ENCODE measurements at regions not wholly inside any gene's neighbourhood (a gene's known extent, or its start where the extent isn't known, plus 50 kb on each side); places are given as distances from the start of the nearest gene placed in this dataset.

DNA sequence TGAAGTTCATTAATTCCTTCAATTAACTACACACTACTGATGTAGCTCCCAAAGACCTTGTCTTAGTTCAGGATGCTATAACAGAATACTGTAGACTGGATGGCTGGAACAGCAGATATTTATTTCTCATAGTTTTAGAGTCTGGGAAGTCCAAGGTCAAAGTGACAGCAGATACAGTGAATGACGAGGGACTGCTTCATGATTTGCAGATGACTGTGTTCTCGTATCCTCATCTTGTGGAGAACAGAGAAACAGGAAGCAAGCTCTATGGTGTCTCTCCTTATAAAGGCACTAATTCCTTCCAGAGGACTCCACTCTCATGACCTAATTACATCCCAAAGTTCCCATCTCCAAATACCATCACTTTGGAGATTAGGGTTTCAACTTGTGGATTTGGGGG lies 65.6 kb upstream of the MAP1B start:
- in situ Hi-C loops (cut with MboI), result no loop called here
- no peaks in the 10 kb centered on the region for H4K20me1 ChIP-seq (ENCODE audit: insufficient read depth)

DNA sequence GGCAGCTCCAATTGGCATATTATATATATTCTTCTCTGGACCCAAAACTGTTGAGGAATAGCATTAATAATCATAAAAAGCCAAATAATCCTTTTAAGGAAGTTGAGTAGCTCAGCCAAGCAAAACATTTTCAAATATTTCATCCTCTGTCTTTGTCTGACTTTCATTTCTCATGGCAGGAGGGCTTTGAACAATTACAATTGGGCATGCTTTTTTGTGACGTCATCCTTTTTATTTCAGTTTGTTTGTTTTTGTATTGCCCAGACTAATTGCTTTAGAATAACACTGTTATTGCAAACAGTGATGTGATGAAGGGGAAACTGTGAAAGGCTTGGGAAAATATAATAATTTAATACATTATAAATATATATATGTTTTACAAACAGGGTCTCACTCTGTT lies 65.2 kb upstream of the MAP1B start:
- Histone ChIP-seq H3K4me1 (ENCODE audit: insufficient read depth) (no peaks in the 10 kb centered on the region), H4K20me1 (ENCODE audit: insufficient read depth) (no peaks in the 10 kb centered on the region), H3K27ac (no peak overlapping the region), H3K4me2 (ENCODE audit: unreplicated experiment) (no peak overlapping the region), H3K9me2 (ENCODE audit: insufficient read depth) (no peaks in the 10 kb centered on the region), H3K36me3 (ENCODE audit: low read depth) (no peaks in the 10 kb centered on the region), H3K4me3 (no peak overlapping the region), H3K9me3 (ENCODE audit: low read depth) (no peaks in the 10 kb centered on the region), H3K27me3 (replicated peaks; ENCODE audit: insufficient read depth) (0 out of 2 replicates have a peak, but pooled peaks cover 8% of the 10 kb centered on the region), H3K9ac (no peak overlapping the region), H2AFZ (no peak overlapping the region), H3F3A (ENCODE audit: insufficient read depth) (no peaks in the 10 kb centered on the region), H3K79me2 (ENCODE audit: insufficient read depth) (no peaks in the 10 kb centered on the region)
- no peak for TF ChIP-seq EZH2 (IDR thresholded peaks at IDR 0.05; ENCODE audit: insufficient read depth, poor library complexity, severe bottlenecking)
- TF ChIP-seq EZH2phosphoT487 (IDR thresholded peaks at IDR 0.05; ENCODE audit: insufficient read depth, low read depth), result no peak
- DNase-seq, result no peak
- 0% methylated on average over 1 of the region's 1 CpG for WGBS, 2 experiments (ENCODE audit: low coverage in 1 of 2, low lambda C conversion rate in 2 of 2, missing lambda C conversion rate in 2 of 2)
- in situ Hi-C loops (cut with MboI), result no loop called here

More for the DNA sequence above, 65.6 kb upstream of the MAP1B start:
- 56 to 64% methylated on average over 2 of the region's 2 CpGs for WGBS, 2 experiments (ENCODE audit: low coverage in 1 of 2, low lambda C conversion rate in 2 of 2, missing lambda C conversion rate in 2 of 2)
- Histone ChIP-seq H3K4me3 (no peak overlapping the region), H3K9me2 (ENCODE audit: insufficient read depth) (no peaks in the 10 kb centered on the region), H3K4me2 (ENCODE audit: unreplicated experiment) (no peak overlapping the region), H3K27me3 (replicated peaks; ENCODE audit: insufficient read depth) (0 out of 2 replicates have a peak, but pooled peaks cover 8% of the 10 kb centered on the region), H3K79me2 (ENCODE audit: insufficient read depth) (no peaks in the 10 kb centered on the region), H3K9ac (no peak overlapping the region), H3K36me3 (ENCODE audit: low read depth) (no peaks in the 10 kb centered on the region), H3K4me1 (ENCODE audit: insufficient read depth) (no peaks in the 10 kb centered on the region), H3K27ac (no peak overlapping the region), H2AFZ (no peak overlapping the region), H3F3A (ENCODE audit: insufficient read depth) (no peaks in the 10 kb centered on the region), H3K9me3 (ENCODE audit: low read depth) (no peaks in the 10 kb centered on the region)
- TF ChIP-seq EZH2 (IDR thresholded peaks at IDR 0.05; ENCODE audit: insufficient read depth, poor library complexity, severe bottlenecking) (no peak), EZH2phosphoT487 (IDR thresholded peaks at IDR 0.05; ENCODE audit: insufficient read depth, low read depth) (no peak)
- no peak for DNase-seq

DNA sequence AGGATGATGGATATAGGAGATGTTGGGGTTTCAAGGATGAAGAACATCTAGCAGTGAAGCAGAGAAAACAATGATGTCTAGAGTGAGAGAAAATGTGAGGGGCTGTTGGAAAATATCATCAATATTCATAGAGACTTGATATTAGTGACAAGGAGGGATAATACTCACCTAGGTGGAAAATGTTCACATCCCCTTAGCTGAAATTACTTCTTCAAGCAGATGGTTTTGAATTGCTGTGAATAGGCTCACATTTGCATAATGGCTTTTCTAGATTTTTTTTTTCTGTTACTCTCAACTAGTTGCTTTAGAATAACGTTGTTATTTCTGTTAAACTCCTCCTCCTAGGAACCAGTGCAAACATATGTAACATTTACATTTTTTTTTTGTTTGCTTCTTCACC lies 61.6 kb upstream of the MAP1B start:
- 6 to 8% methylated on average over 1 of the region's 1 CpG for WGBS, 2 experiments (ENCODE audit: low coverage in 1 of 2, low lambda C conversion rate in 2 of 2, missing lambda C conversion rate in 2 of 2)
- H3K9me2 ChIP-seq (ENCODE audit: insufficient read depth), result no peaks in the 10 kb centered on the region

DNA sequence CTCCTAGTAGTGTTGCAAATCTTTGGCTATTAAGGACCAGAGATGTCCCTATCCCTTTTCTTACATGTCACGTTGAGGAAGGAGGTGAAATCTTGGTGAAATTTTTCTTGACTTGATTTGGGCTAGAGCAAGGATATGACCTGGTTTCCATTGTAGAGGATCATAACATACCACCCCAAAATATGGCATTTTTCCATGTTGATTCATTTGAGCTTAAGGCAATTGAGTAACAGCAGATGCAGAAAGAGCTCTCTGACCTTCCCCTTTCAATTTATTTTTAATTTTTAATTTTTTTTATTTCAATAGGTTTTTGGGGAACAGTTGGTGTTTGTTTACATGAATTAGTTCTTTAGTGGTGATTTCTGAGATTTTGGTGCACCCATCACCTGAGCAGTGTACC lies 61.2 kb upstream of the MAP1B start:
- no peaks in the 10 kb centered on the region for H4K20me1 ChIP-seq (ENCODE audit: insufficient read depth)
- no peaks in the 10 kb centered on the region for H3K9me3 ChIP-seq (ENCODE audit: low read depth)
- H3K79me2 ChIP-seq (ENCODE audit: insufficient read depth), result no peaks in the 10 kb centered on the region
- no peak overlapping the region for H3K4me3 ChIP-seq
- H3K27me3 ChIP-seq (replicated peaks; ENCODE audit: insufficient read depth), result 0 out of 2 replicates have a peak, but pooled peaks cover 1% of the 10 kb centered on the region
- H3K9ac ChIP-seq, result no peak overlapping the region
- H3K9me2 ChIP-seq (ENCODE audit: insufficient read depth), result no peaks in the 10 kb centered on the region
- H3K36me3 ChIP-seq (ENCODE audit: low read depth), result no peaks in the 10 kb centered on the region
- H2AFZ ChIP-seq, result no peak overlapping the region
- TF ChIP-seq EZH2phosphoT487 (IDR thresholded peaks at IDR 0.05; ENCODE audit: insufficient read depth, low read depth) (no peak), EZH2 (IDR thresholded peaks at IDR 0.05; ENCODE audit: insufficient read depth, poor library complexity, severe bottlenecking) (no peak)
- DNase-seq, result peak; percentile 56
- 60 to 92% methylated on average over 1 of the region's 1 CpG for WGBS, 2 experiments (ENCODE audit: low coverage in 1 of 2, low lambda C conversion rate in 2 of 2, missing lambda C conversion rate in 2 of 2)
- in situ Hi-C loops (cut with MboI), result no loop called here
- no peaks in the 10 kb centered on the region for H3K4me1 ChIP-seq (ENCODE audit: insufficient read depth)
- no peak overlapping the region for H3K27ac ChIP-seq
- no peak overlapping the region for H3K4me2 ChIP-seq (ENCODE audit: unreplicated experiment)
- no peaks in the 10 kb centered on the region for H3F3A ChIP-seq (ENCODE audit: insufficient read depth)

More for the DNA sequence above, 61.6 kb upstream of the MAP1B start:
- TF ChIP-seq EZH2 (IDR thresholded peaks at IDR 0.05; ENCODE audit: insufficient read depth, poor library complexity, severe bottlenecking) (no peak), EZH2phosphoT487 (IDR thresholded peaks at IDR 0.05; ENCODE audit: insufficient read depth, low read depth) (no peak)
- in situ Hi-C loops (cut with MboI), result no loop called here
- no peak overlapping the region for H3K4me3 ChIP-seq
- no peaks in the 10 kb centered on the region for H3K36me3 ChIP-seq (ENCODE audit: low read depth)
- H2AFZ ChIP-seq, result no peak overlapping the region
- no peaks in the 10 kb centered on the region for H3K4me1 ChIP-seq (ENCODE audit: insufficient read depth)
- no peak for DNase-seq
- no peaks in the 10 kb centered on the region for H4K20me1 ChIP-seq (ENCODE audit: insufficient read depth)
- no peak overlapping the region for H3K4me2 ChIP-seq (ENCODE audit: unreplicated experiment)
- no peak overlapping the region for H3K27ac ChIP-seq
- 0 out of 2 replicates have a peak, but pooled peaks cover 5% of the 10 kb centered on the region for H3K27me3 ChIP-seq (replicated peaks; ENCODE audit: insufficient read depth)
- H3F3A ChIP-seq (ENCODE audit: insufficient read depth), result no peaks in the 10 kb centered on the region
- no peaks in the 10 kb centered on the region for H3K79me2 ChIP-seq (ENCODE audit: insufficient read depth)
- no peaks in the 10 kb centered on the region for H3K9me3 ChIP-seq (ENCODE audit: low read depth)
- no peak overlapping the region for H3K9ac ChIP-seq

DNA sequence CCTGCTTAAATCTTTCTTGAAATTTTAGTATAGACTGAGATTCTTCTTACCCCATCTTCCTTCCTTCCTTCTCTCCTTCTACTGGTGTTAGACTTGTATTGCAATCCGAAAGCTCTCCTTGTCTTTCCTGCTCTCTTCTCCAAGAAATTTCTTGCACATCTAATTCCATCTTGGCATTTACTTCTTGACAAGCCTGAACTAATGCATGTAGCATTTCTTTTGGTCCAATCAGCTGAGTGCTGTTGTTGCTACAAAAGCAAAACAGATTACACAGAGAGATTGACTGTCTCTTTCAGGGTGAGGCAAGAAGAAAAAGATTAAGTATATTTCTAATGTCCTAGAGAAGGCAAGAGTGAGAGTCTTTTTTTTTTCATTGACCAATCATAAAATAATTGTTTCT lies 51.6 kb upstream of the MAP1B start:
- DNase-seq, result no peak
- Histone ChIP-seq H4K20me1 (ENCODE audit: insufficient read depth) (no peaks in the 10 kb centered on the region), H3K4me3 (no peak overlapping the region), H3K79me2 (ENCODE audit: insufficient read depth) (no peaks in the 10 kb centered on the region), H3K9ac (no peak overlapping the region), H3F3A (ENCODE audit: insufficient read depth) (no peaks in the 10 kb centered on the region), H3K27me3 (replicated peaks; ENCODE audit: insufficient read depth) (peaks cover 68% of the 10 kb centered on the region), H3K36me3 (ENCODE audit: low read depth) (no peaks in the 10 kb centered on the region), H3K4me2 (ENCODE audit: unreplicated experiment) (no peak overlapping the region), H3K9me2 (ENCODE audit: insufficient read depth) (no peaks in the 10 kb centered on the region), H3K9me3 (ENCODE audit: low read depth) (no peaks in the 10 kb centered on the region), H3K4me1 (ENCODE audit: insufficient read depth) (no peaks in the 10 kb centered on the region), H2AFZ (no peak overlapping the region), H3K27ac (no peak overlapping the region)
- WGBS, 2 experiments (ENCODE audit: low coverage in 1 of 2, low lambda C conversion rate in 2 of 2, missing lambda C conversion rate in 2 of 2), result 56 to 76% methylated on average over 1 of the region's 1 CpG
- in situ Hi-C loops (cut with MboI), result no loop called here
- no peak for TF ChIP-seq EZH2 (IDR thresholded peaks at IDR 0.05; ENCODE audit: insufficient read depth, poor library complexity, severe bottlenecking)
- no peak for TF ChIP-seq EZH2phosphoT487 (IDR thresholded peaks at IDR 0.05; ENCODE audit: insufficient read depth, low read depth)
